GM23248 (cell line): ENCODE measurements at regions not wholly inside any gene's neighbourhood (a gene's known extent, or its start where the extent isn't known, plus 50 kb on each side); places are given as distances from the start of the nearest gene placed in this dataset.
"Not testable (repeated sequence)": the region's sequence is repeated elsewhere in the genome, so short reads cannot be mapped to it uniquely, and the experiment has no call there.

Experiments
- DNase-seq: peaks from one replicate; pipeline ENCODE4 v3.0.0-alpha.2; 2015
- H2AFZ ChIP-seq: fragments of 200-600 bp; sonication (generic); 2 replicates; pipeline ENCODE4 v1.6.1; 2016; ENCODE audit warnings: antibody characterized with exemption
- H3F3A ChIP-seq: fragments of 200-600 bp; sonication (generic); 2 replicates; pipeline ENCODE4 v1.6.1; 2016; ENCODE audit warnings: mild to moderate bottlenecking, antibody characterized with exemption, mixed run types; ENCODE audit not compliant: insufficient read depth
- H3K27ac ChIP-seq: fragments of 200-600 bp; sonication (generic); 2 replicates; pipeline ENCODE4 v1.5.1; 2016; ENCODE audit warnings: mild to moderate bottlenecking
- H3K27me3 ChIP-seq: fragments of 200-600 bp; sonication (generic); replicated peaks from 2 replicates; pipeline ENCODE4 v1.6.1; 2016; ENCODE audit warnings: mild to moderate bottlenecking; ENCODE audit not compliant: insufficient read depth
- H3K36me3 ChIP-seq: fragments of 200-600 bp; sonication (generic); 2 replicates; pipeline ENCODE4 v1.6.1; 2016; ENCODE audit warnings: low read depth, mild to moderate bottlenecking
- H3K4me1 ChIP-seq: fragments of 200-600 bp; sonication (generic); 2 replicates; pipeline ENCODE4 v1.6.1; 2016; ENCODE audit warnings: mild to moderate bottlenecking; ENCODE audit not compliant: insufficient read depth
- H3K4me2 ChIP-seq: fragments of 200-600 bp; sonication (generic); one replicate; pipeline ENCODE4 v1.6.1; 2016; ENCODE audit warnings: mild to moderate bottlenecking; ENCODE audit not compliant: unreplicated experiment
- H3K4me3 ChIP-seq: fragments of 200-600 bp; sonication (generic); 2 replicates; pipeline ENCODE4 v1.5.1; 2016; ENCODE audit warnings: mild to moderate bottlenecking
- H3K79me2 ChIP-seq: fragments of 200-600 bp; sonication (generic); 2 replicates; pipeline ENCODE4 v1.6.1; 2016; ENCODE audit warnings: mild to moderate bottlenecking; ENCODE audit not compliant: insufficient read depth
- H3K9ac ChIP-seq: fragments of 200-600 bp; sonication (generic); 2 replicates; pipeline ENCODE4 v1.6.1; 2016; ENCODE audit warnings: mild to moderate bottlenecking
- H3K9me2 ChIP-seq: fragments of 200-600 bp; sonication (generic); 2 replicates; pipeline ENCODE4 v1.6.1; 2016; ENCODE audit warnings: mixed run types, mild to moderate bottlenecking, moderate library complexity; ENCODE audit not compliant: insufficient read depth
- H3K9me3 ChIP-seq: fragments of 200-600 bp; sonication (generic); one replicate; pipeline ENCODE4 v1.6.1; 2017; ENCODE audit warnings: low read depth
- H4K20me1 ChIP-seq: fragments of 200-600 bp; sonication (generic); 2 replicates; pipeline ENCODE4 v1.6.0; 2016; ENCODE audit not compliant: insufficient read depth
- WGBS, 2 experiments: methylation state at CpG; one replicate each; pipeline ENCODE4 v1.1.6; 2015 to 2017; ENCODE audit warnings: low lambda C conversion rate in 2 of 2, low coverage in 1 of 2; ENCODE audit errors: missing lambda C conversion rate in 2 of 2; 5-methylcytosine and 5-hydroxymethylcytosine counted together
- in situ Hi-C: fragments of 300-500 bp; cut with MboI; formaldehyde crosslinking; loops from 2 replicates; pipeline ENCODE4 v1.15.0; 2020

DNA sequence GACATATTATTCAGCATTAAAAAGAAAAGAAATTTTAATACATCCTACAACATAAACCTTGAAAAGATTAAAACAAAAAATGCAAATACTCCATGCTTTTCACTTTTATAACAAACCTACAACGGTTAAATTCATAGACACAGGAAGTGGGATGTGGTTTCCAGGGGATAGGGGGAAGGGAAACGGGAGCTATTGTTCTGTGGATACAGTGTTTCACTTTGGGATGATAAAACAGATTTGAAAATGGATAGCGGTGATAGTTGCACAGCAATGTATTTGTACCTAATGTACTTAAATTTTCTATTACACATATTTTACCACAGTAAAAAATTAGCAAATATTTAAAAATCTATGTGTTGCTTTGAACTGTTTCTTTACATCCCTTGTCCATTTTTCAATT, 368.0 kb downstream of the CDY2B start:
- H3K4me2 ChIP-seq: not testable (repeated sequence)

DNA sequence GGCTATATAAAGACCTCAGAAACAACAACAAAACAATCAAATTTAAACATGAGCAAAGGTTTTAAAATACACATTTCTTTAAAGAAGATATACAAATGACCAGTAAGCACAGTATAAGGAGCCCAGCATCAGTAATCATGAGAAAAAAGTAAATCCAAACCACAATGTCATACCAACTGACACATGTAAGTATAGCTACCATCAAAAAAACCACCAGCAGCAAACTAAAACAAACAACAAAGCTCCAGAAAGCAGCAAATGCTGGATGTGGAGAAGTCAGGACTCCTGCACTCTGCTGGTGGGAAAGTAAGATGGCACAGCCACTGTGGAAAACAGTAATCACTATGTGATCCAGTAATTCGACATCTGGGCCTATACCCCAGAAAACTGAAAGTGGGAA, 368.5 kb downstream of the CDY2B start:
- H3K4me1 ChIP-seq, H3K9ac ChIP-seq, DNase-seq, H4K20me1 ChIP-seq, H3K9me2 ChIP-seq, H3K4me2 ChIP-seq, H3K79me2 ChIP-seq, H3K36me3 ChIP-seq, H3K27me3 ChIP-seq, in situ Hi-C loops, H3K9me3 ChIP-seq, H2AFZ ChIP-seq, H3K27ac ChIP-seq, H3F3A ChIP-seq, H3K4me3 ChIP-seq: not testable (repeated sequence)
- WGBS, 2 experiments: no CpG with 5 or more reads among the region's 1 CpG

More for the DNA sequence above, 368.0 kb downstream of the CDY2B start:
- H3K4me3 ChIP-seq, H3K79me2 ChIP-seq, H3K9me2 ChIP-seq, H3K9ac ChIP-seq, DNase-seq, H3F3A ChIP-seq, H3K27ac ChIP-seq, H3K27me3 ChIP-seq, H3K36me3 ChIP-seq, H4K20me1 ChIP-seq, H2AFZ ChIP-seq, H3K9me3 ChIP-seq, H3K4me1 ChIP-seq, in situ Hi-C loops: not testable (repeated sequence)
- WGBS, 2 experiments: no CpG with 5 or more reads among the region's 3 CpGs

DNA sequence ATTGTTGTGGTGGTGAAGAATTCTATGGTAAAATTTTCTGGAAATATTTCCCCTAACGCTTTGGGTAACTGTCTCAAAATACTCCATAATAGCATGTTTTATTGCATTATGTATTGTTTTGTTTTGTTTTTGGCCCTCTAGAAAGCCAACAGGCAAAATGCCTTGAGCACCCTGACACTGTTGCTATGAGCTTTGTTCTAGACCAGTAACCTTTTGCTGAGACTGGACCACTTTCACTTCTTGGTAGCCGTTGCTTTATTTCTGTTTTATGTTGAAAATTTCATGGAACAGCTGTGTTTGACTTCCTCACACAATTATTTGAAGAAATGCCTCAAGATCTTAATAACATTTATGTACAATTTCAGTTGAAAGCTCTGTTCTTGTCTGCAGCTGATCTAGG, 374.2 kb downstream of the CDY2B start:
- H3K9ac ChIP-seq, H2AFZ ChIP-seq, H4K20me1 ChIP-seq, in situ Hi-C loops, H3K9me2 ChIP-seq, H3K4me3 ChIP-seq, H3K27ac ChIP-seq, H3K9me3 ChIP-seq, DNase-seq, H3K36me3 ChIP-seq, H3K4me1 ChIP-seq, H3K79me2 ChIP-seq, H3K4me2 ChIP-seq, H3K27me3 ChIP-seq, H3F3A ChIP-seq: not testable (repeated sequence)
- WGBS, 2 experiments: no CpG with 5 or more reads among the region's 2 CpGs

DNA sequence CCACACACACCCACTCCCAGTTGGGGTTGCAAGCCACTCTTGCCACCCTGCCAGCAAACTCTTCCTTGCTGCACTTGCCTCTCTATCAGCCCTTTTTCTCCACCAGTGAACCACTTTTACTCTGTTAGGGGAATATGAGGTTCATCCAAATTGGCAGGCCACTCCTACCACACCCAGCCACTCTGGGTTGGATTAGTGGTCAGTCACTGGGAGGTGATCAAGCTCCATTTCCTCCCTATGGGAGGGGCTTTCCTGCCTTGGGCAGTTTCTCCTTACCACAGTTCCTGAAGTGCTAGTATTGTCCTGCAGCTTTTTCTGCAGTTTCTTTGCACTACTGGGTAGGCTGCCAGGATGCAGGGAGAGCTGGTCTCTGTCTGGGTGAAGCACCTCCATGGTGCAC, 395.3 kb downstream of the CDY2B start:
- H3F3A ChIP-seq, H3K27me3 ChIP-seq, in situ Hi-C loops, H3K36me3 ChIP-seq, H3K9me3 ChIP-seq, H4K20me1 ChIP-seq, H3K4me2 ChIP-seq, H3K9ac ChIP-seq, H3K27ac ChIP-seq, H3K4me3 ChIP-seq, H3K4me1 ChIP-seq, H3K9me2 ChIP-seq, H2AFZ ChIP-seq, H3K79me2 ChIP-seq, DNase-seq: not testable (repeated sequence)

DNA sequence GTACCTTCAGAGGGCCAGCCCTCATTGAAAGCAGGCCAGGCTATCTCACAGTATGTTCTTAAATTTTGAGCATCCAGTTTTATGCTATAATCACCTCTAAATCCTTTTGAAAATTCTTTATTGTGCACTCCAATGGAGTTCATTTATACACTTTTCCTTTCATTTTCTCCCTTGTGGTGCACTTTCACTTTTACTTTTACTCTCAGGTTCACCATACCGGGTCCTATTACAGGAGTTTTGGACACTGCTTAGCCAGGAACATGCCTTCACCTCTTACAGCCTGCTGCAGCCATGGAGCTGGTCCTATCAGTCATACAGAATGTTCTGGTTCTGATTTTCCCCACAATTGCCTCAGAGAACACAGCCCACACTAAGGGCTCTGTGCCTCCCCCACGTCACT, 395.9 kb downstream of the CDY2B start:
- H4K20me1 ChIP-seq, H2AFZ ChIP-seq, H3K36me3 ChIP-seq, in situ Hi-C loops, H3K27me3 ChIP-seq, H3K4me1 ChIP-seq, H3K9me3 ChIP-seq, H3K9me2 ChIP-seq, DNase-seq, H3K9ac ChIP-seq, H3K4me2 ChIP-seq, H3F3A ChIP-seq, H3K79me2 ChIP-seq, H3K4me3 ChIP-seq, H3K27ac ChIP-seq: not testable (repeated sequence)
- no CpG with 5 or more reads among the region's 2 CpGs for WGBS, 2 experiments

DNA sequence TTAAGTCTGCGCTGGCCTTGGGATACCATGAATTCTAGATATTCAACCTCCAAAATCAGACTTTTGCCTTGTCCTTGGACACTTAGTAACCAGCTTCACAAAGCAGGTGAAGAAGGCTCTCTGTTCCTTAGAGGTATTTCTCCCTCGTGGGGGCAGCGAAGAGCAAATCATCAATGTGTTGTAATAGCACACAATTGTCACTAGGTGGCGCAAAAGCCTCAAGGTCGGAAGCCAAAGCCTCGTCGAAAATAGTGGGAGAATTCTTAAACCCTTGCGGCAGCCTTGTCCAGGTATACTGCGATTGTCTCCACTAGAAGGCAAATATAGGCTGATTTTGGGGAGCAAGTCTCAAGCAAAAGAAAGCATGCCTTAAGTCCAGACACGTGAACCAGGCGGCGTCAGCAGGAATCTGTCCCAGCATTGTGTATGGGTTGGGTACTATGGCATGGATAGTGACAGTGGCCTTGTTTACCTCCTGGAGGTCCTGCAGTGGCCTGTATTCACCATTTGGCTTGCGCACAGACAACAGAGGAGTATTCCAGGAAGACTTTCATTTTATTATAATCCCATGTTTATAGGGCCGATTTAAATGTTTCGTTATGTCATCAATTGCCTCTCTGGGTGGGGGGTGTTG, 398.5 kb downstream of the CDY2B start:
- H3K9me3 ChIP-seq, H3K4me1 ChIP-seq, H4K20me1 ChIP-seq, DNase-seq, H3K27ac ChIP-seq, H3K36me3 ChIP-seq, H3K27me3 ChIP-seq, in situ Hi-C loops, H2AFZ ChIP-seq, H3K4me3 ChIP-seq, H3K9ac ChIP-seq, H3K9me2 ChIP-seq, H3F3A ChIP-seq, H3K4me2 ChIP-seq, H3K79me2 ChIP-seq: not testable (repeated sequence)
- WGBS, 2 experiments: no CpG with 5 or more reads among the region's 15 CpGs

DNA sequence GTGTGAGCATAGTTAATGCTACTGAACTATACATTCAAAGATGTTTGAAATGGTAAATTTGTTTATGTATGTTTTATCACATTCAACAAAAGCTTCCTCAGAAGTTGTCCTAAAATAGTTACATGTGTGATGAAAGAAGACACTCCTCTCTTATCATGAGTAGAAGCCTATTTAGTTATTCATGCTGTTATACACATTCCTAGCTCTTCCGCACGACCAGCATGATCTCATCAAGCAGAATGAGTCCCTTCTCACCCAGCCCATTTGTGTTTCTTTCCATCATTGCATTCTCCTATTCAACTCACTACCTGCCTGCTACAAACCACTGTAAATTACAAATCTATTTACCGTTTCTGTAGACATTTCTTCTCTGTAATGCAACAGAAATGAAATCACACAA, 408.0 kb downstream of the CDY2B start:
- H3K4me1 ChIP-seq, H3K79me2 ChIP-seq, H3K36me3 ChIP-seq, H3K9ac ChIP-seq, H3K4me3 ChIP-seq, DNase-seq, H3K9me3 ChIP-seq, H3K27me3 ChIP-seq, H3F3A ChIP-seq, in situ Hi-C loops, H4K20me1 ChIP-seq, H2AFZ ChIP-seq, H3K4me2 ChIP-seq, H3K27ac ChIP-seq, H3K9me2 ChIP-seq: not testable (repeated sequence)
- no CpG with 5 or more reads among the region's 3 CpGs for WGBS, 2 experiments

DNA sequence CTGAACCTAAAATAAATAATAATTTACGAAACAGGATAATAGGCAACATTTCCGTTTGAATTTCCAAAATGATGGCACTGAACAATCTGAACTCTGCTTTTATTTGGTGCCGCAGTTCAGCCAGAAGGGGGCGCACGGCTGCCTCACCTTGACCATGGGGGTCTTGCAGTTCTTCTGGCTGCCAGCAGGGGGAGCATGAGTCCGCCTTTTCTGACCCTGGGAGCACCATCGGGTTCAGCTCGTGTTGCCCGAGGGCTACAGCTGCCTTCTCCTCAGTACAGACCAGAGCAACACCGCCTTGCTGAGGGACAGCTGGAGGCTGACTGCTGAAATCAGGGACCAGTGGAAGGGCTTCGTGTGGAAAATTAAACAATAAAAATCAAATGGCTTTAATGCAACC, 420.3 kb downstream of the CDY2B start:
- H3K9me2 ChIP-seq, H2AFZ ChIP-seq, H4K20me1 ChIP-seq, H3K9me3 ChIP-seq, H3K27me3 ChIP-seq, H3K36me3 ChIP-seq, H3K27ac ChIP-seq, H3K9ac ChIP-seq, in situ Hi-C loops, H3K4me2 ChIP-seq, DNase-seq, H3K79me2 ChIP-seq, H3K4me1 ChIP-seq, H3F3A ChIP-seq, H3K4me3 ChIP-seq: not testable (repeated sequence)
- no CpG with 5 or more reads among the region's 11 CpGs for WGBS, 2 experiments
